ENCODE measurements at regions not wholly inside any gene's neighbourhood (a gene's known extent, or its start where the extent isn't known, plus 50 kb on each side); places are given as distances from the start of the nearest gene placed in this dataset.

DNA sequence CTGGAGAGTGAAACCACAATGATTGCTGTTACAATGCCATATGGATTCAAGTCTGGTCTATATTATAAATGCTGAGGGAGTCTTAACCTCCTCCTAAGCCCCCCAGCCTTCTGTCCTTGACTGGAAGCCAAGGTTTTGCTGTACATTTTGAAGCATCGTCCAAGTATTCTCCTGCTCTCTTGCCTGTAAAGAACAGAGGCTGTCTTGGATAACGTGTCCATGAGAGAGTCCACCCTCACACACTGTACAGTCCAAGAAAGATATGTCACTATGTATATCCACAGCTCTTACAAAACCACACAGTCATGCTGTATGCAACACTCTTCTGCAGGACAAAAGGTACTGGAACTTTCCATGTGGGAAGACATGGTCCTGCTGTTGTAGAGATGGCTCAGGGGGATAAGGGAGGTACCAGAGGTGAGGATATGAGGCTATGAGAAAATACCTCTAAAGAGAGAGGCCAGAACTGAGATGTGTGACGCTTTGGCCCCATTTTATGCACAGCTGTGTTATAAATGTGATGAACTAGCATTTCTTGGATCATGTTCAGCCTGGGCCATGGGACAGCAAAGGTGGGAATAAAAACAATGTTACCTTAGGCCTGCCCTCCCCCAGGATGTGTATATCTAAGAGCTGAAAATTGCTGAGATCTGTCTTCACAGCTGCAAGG is 678.6 kb downstream of the IQCM start:
- H3K4me1 ChIP-seq (ENCODE audit: insufficient read depth, insufficient read length) = no peaks in the 10 kb centered on the region
- TF ChIP-seq SUZ12 (IDR thresholded peaks at IDR 0.05; ENCODE audit: extremely low read depth, insufficient read depth, insufficient read length) = no peak
- TF ChIP-seq ZNF274 (IDR thresholded peaks at IDR 0.05; ENCODE audit: low read depth, low read length) = no peak
- no peak for TF ChIP-seq YY1 (IDR thresholded peaks at IDR 0.05; ENCODE audit: insufficient read depth, insufficient read length)
- no peaks in the 10 kb centered on the region for H3K36me3 ChIP-seq (ENCODE audit: insufficient read depth, insufficient read length, low read length)
- no peak overlapping the region for H3K9ac ChIP-seq (ENCODE audit: insufficient read length, low read depth)
- H3K9me3 ChIP-seq (ENCODE audit: insufficient read depth, low read length) = no peaks in the 10 kb centered on the region
- DNase-seq (ENCODE audit: low read depth, low spot score) = no peak
- no peaks in the 10 kb centered on the region for H3K27me3 ChIP-seq (ENCODE audit: insufficient read depth, insufficient read length)
- H3K4me3 ChIP-seq (ENCODE audit: insufficient read length, low read depth) = no peak overlapping the region

- no peaks in the 10 kb centered on the region for H3K36me3 ChIP-seq (ENCODE audit: insufficient read depth, insufficient read length, low read length)
- no peak overlapping the region for H3K4me3 ChIP-seq (ENCODE audit: insufficient read length, low read depth)
- TF ChIP-seq SUZ12 (IDR thresholded peaks at IDR 0.05; ENCODE audit: extremely low read depth, insufficient read depth, insufficient read length) = no peak
- TF ChIP-seq YY1 (IDR thresholded peaks at IDR 0.05; ENCODE audit: insufficient read depth, insufficient read length) = no peak
- no peak for TF ChIP-seq ZNF274 (IDR thresholded peaks at IDR 0.05; ENCODE audit: low read depth, low read length)
- no peaks in the 10 kb centered on the region for H3K9me3 ChIP-seq (ENCODE audit: insufficient read depth, low read length)
- DNase-seq (ENCODE audit: low read depth, low spot score) = no peak
- no peak overlapping the region for H3K9ac ChIP-seq (ENCODE audit: insufficient read length, low read depth)
- no peaks in the 10 kb centered on the region for H3K27me3 ChIP-seq (ENCODE audit: insufficient read depth, insufficient read length)
- no peaks in the 10 kb centered on the region for H3K4me1 ChIP-seq (ENCODE audit: insufficient read depth, insufficient read length)
These were observed 680.6 kb downstream of the IQCM start for GRCh38 chr4:149135062-149135461.

DNA sequence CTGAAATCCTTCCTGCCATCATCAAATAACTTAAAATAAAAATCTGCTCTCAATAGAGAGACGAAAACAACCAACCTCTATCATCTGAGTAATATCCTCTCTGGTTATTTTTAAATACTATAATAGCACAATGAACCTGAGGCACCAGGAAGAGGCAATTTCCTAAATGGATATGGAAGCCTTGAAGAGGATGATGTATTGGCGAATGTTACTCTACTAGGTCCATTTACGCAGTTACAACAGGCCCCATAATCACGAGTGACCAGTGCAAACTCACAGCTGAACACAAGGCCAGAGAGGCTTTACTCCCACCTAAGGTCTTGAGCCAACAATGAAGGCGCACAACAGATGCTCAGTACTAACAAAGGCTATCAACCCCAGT is 678.8 kb upstream of the NR3C2 start:
- no peaks in the 10 kb centered on the region for H3K27me3 ChIP-seq (ENCODE audit: insufficient read depth, insufficient read length)
- H3K4me1 ChIP-seq (ENCODE audit: insufficient read depth, insufficient read length) = no peaks in the 10 kb centered on the region
- TF ChIP-seq ZNF274 (IDR thresholded peaks at IDR 0.05; ENCODE audit: low read depth, low read length) (no peak), SUZ12 (IDR thresholded peaks at IDR 0.05; ENCODE audit: extremely low read depth, insufficient read depth, insufficient read length) (no peak), YY1 (IDR thresholded peaks at IDR 0.05; ENCODE audit: insufficient read depth, insufficient read length) (no peak)
- H3K9ac ChIP-seq (ENCODE audit: insufficient read length, low read depth) = no peak overlapping the region
- H3K9me3 ChIP-seq (ENCODE audit: insufficient read depth, low read length) = no peaks in the 10 kb centered on the region
- no peak for DNase-seq (ENCODE audit: low read depth, low spot score)
- no peaks in the 10 kb centered on the region for H3K36me3 ChIP-seq (ENCODE audit: insufficient read depth, insufficient read length, low read length)
- no peak overlapping the region for H3K4me3 ChIP-seq (ENCODE audit: insufficient read length, low read depth)

GRCh38 chr4:149120331-149121022 is 678.3 kb upstream of the NR3C2 start:
- no peak overlapping the region for H3K4me3 ChIP-seq (ENCODE audit: insufficient read length, low read depth)
- H3K9me3 ChIP-seq (ENCODE audit: insufficient read depth, low read length) = no peaks in the 10 kb centered on the region
- DNase-seq (ENCODE audit: low read depth, low spot score) = no peak
- TF ChIP-seq YY1 (IDR thresholded peaks at IDR 0.05; ENCODE audit: insufficient read depth, insufficient read length) = no peak
- no peak for TF ChIP-seq ZNF274 (IDR thresholded peaks at IDR 0.05; ENCODE audit: low read depth, low read length)
- TF ChIP-seq SUZ12 (IDR thresholded peaks at IDR 0.05; ENCODE audit: extremely low read depth, insufficient read depth, insufficient read length) = no peak
- H3K9ac ChIP-seq (ENCODE audit: insufficient read length, low read depth) = no peak overlapping the region
- no peaks in the 10 kb centered on the region for H3K36me3 ChIP-seq (ENCODE audit: insufficient read depth, insufficient read length, low read length)
- H3K27me3 ChIP-seq (ENCODE audit: insufficient read depth, insufficient read length) = no peaks in the 10 kb centered on the region
- H3K4me1 ChIP-seq (ENCODE audit: insufficient read depth, insufficient read length) = no peaks in the 10 kb centered on the region

GRCh38 chr4:149116806-149117205 is 674.6 kb upstream of the NR3C2 start:
- no peak overlapping the region for H3K4me3 ChIP-seq (ENCODE audit: insufficient read length, low read depth)
- DNase-seq (ENCODE audit: low read depth, low spot score) = no peak
- TF ChIP-seq YY1 (IDR thresholded peaks at IDR 0.05; ENCODE audit: insufficient read depth, insufficient read length) (no peak), SUZ12 (IDR thresholded peaks at IDR 0.05; ENCODE audit: extremely low read depth, insufficient read depth, insufficient read length) (no peak), ZNF274 (IDR thresholded peaks at IDR 0.05; ENCODE audit: low read depth, low read length) (no peak)
- H3K36me3 ChIP-seq (ENCODE audit: insufficient read depth, insufficient read length, low read length) = no peaks in the 10 kb centered on the region
- H3K9me3 ChIP-seq (ENCODE audit: insufficient read depth, low read length) = no peaks in the 10 kb centered on the region
- H3K27me3 ChIP-seq (ENCODE audit: insufficient read depth, insufficient read length) = no peaks in the 10 kb centered on the region
- no peaks in the 10 kb centered on the region for H3K4me1 ChIP-seq (ENCODE audit: insufficient read depth, insufficient read length)
- no peak overlapping the region for H3K9ac ChIP-seq (ENCODE audit: insufficient read length, low read depth)

DNA sequence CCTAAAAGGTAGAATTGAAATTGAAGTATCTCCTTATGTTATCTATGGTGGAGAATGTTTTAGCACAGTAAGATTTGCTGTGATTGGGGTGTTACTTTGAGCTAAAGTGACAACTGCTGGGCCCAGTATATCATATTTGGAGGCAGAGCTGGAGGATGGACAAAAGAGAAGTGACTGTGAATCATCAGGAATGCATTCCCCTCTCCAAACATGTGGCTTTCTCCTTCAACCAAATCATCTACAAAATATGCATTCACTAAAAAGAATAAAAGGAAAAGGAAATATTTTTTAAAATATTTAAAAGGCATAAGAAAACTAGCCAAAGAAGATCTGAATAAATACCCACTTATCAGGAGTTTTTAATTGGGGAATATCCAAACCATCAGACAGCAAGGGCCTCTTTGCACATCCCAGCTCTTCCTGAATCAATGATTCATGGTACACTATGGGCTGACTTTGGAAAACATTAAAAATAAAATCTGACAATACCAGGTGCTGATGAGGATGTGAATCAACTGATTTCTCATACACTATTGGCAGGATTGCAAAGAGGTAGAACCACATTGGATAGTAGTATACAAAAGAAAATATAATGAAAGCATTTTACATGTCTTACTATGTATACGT is 671.7 kb upstream of the NR3C2 start:
- Histone ChIP-seq H3K36me3 (ENCODE audit: insufficient read depth, insufficient read length, low read length) (no peaks in the 10 kb centered on the region), H3K4me1 (ENCODE audit: insufficient read depth, insufficient read length) (no peaks in the 10 kb centered on the region), H3K9ac (ENCODE audit: insufficient read length, low read depth) (no peak overlapping the region), H3K4me3 (ENCODE audit: insufficient read length, low read depth) (no peak overlapping the region), H3K27me3 (ENCODE audit: insufficient read depth, insufficient read length) (no peaks in the 10 kb centered on the region), H3K9me3 (ENCODE audit: insufficient read depth, low read length) (no peaks in the 10 kb centered on the region)
- TF ChIP-seq SUZ12 (IDR thresholded peaks at IDR 0.05; ENCODE audit: extremely low read depth, insufficient read depth, insufficient read length) = no peak
- no peak for TF ChIP-seq ZNF274 (IDR thresholded peaks at IDR 0.05; ENCODE audit: low read depth, low read length)
- TF ChIP-seq YY1 (IDR thresholded peaks at IDR 0.05; ENCODE audit: insufficient read depth, insufficient read length) = no peak
- no peak for DNase-seq (ENCODE audit: low read depth, low spot score)

- Histone ChIP-seq H3K4me3 (ENCODE audit: insufficient read length, low read depth) (no peak overlapping the region), H3K27me3 (ENCODE audit: insufficient read depth, insufficient read length) (no peaks in the 10 kb centered on the region), H3K9me3 (ENCODE audit: insufficient read depth, low read length) (no peaks in the 10 kb centered on the region), H3K9ac (ENCODE audit: insufficient read length, low read depth) (no peak overlapping the region), H3K36me3 (ENCODE audit: insufficient read depth, insufficient read length, low read length) (no peaks in the 10 kb centered on the region), H3K4me1 (ENCODE audit: insufficient read depth, insufficient read length) (no peaks in the 10 kb centered on the region)
- no peak for TF ChIP-seq YY1 (IDR thresholded peaks at IDR 0.05; ENCODE audit: insufficient read depth, insufficient read length)
- DNase-seq (ENCODE audit: low read depth, low spot score) = no peak
These were observed 669.9 kb upstream of the NR3C2 start for GRCh38 chr4:149112109-149112508.

Measured in NT2/D1 (cell line).